GM23338 (cell line): ENCODE measurements at regions not wholly inside any gene's neighbourhood (a gene's known extent, or its start where the extent isn't known, plus 50 kb on each side); places are given as distances from the start of the nearest gene placed in this dataset.

Source experiments
- ATAC-seq: fragments of 200-7000 bp; cut with Tn5 transposase; 3 replicates; pipeline ENCODE4 v1.9.1; 2020
- DNase-seq: peaks from one replicate; pipeline ENCODE4 v3.0.0-alpha.2; 2015; ENCODE audit warnings: low spot score
- H2AFZ ChIP-seq: fragments of 200-600 bp; sonication (generic); 2 replicates; pipeline ENCODE4 v1.8.0; 2016; ENCODE audit warnings: antibody characterized with exemption, mild to moderate bottlenecking, moderate library complexity
- H3F3A ChIP-seq: fragments of 200-600 bp; sonication (generic); replicated peaks from 2 replicates; pipeline ENCODE4 v1.8.0; 2017; ENCODE audit warnings: antibody characterized with exemption, mixed run types, low read depth
- H3K27ac ChIP-seq: fragments of 200-600 bp; sonication (generic); 2 replicates; pipeline ENCODE4 v1.6.1; 2016; ENCODE audit warnings: low read depth
- H3K27me3 ChIP-seq: fragments of 200-600 bp; sonication (generic); 2 replicates; pipeline ENCODE4 v1.8.0; 2016; ENCODE audit warnings: mild to moderate bottlenecking, mixed run types, moderate library complexity; ENCODE audit not compliant: insufficient read depth
- H3K36me3 ChIP-seq: fragments of 200-600 bp; sonication (generic); 2 replicates; pipeline ENCODE4 v1.8.0; 2016; ENCODE audit warnings: mild to moderate bottlenecking; ENCODE audit not compliant: insufficient read depth
- H3K4me1 ChIP-seq: fragments of 200-600 bp; sonication (generic); 2 replicates; pipeline ENCODE4 v1.8.0; 2016; ENCODE audit warnings: mild to moderate bottlenecking, moderate library complexity; ENCODE audit not compliant: insufficient read depth
- H3K4me2 ChIP-seq: fragments of 200-600 bp; sonication (generic); 2 replicates; pipeline ENCODE4 v1.7.1; 2017; ENCODE audit warnings: mixed run types
- H3K4me3 ChIP-seq: fragments of 200-600 bp; sonication (generic); 2 replicates; pipeline ENCODE4 v1.6.1; 2016; ENCODE audit warnings: mixed run types
- H3K79me2 ChIP-seq: fragments of 200-600 bp; sonication (generic); replicated peaks from 2 replicates; pipeline ENCODE4 v1.8.0; 2017; ENCODE audit warnings: mild to moderate bottlenecking; ENCODE audit not compliant: insufficient read depth
- H3K9me2 ChIP-seq: fragments of 200-600 bp; sonication (generic); 2 replicates; pipeline ENCODE4 v1.8.0; 2017; ENCODE audit not compliant: insufficient read depth
- H4K20me1 ChIP-seq: fragments of 200-600 bp; sonication (generic); replicated peaks from 2 replicates; pipeline ENCODE4 v1.8.0; 2017; ENCODE audit warnings: mild to moderate bottlenecking; ENCODE audit not compliant: insufficient read depth
- H3K27ac Mint-ChIP-seq: 2 replicates; pipeline ENCODE4 v1.8.0; 2020; ENCODE audit warnings: inconsistent platforms, mild to moderate bottlenecking, moderate library complexity, mixed read lengths
- H3K27me3 Mint-ChIP-seq: 3 replicates; pipeline ENCODE4 v1.8.0; 2022; ENCODE audit warnings: low read depth, mild to moderate bottlenecking, moderate library complexity, mixed read lengths, inconsistent platforms; ENCODE audit not compliant: insufficient read depth, poor library complexity
- H3K36me3 Mint-ChIP-seq: 3 replicates; pipeline ENCODE4 v1.8.0; 2021; ENCODE audit warnings: low read depth, mild to moderate bottlenecking, inconsistent platforms, moderate library complexity, mixed read lengths
- H3K4me1 Mint-ChIP-seq: 3 replicates; pipeline ENCODE4 v1.8.0; 2020; ENCODE audit warnings: mild to moderate bottlenecking, inconsistent platforms, mixed read lengths
- H3K4me3 Mint-ChIP-seq: 3 replicates; pipeline ENCODE4 v1.8.0; 2021; ENCODE audit warnings: moderate library complexity, mild to moderate bottlenecking, inconsistent platforms, mixed read lengths
- H3K9me3 Mint-ChIP-seq: 3 replicates; pipeline ENCODE4 v1.8.0; 2020; ENCODE audit warnings: moderate library complexity, mild to moderate bottlenecking, inconsistent platforms, mixed read lengths
- EZH2 ChIP-seq: fragments of 200-600 bp; sonication (generic); IDR thresholded peaks from one replicate; pipeline ENCODE4 v1.8.0; 2017; ENCODE audit warnings: antibody characterized with exemption, mild to moderate bottlenecking, low read depth; ENCODE audit not compliant: unreplicated experiment
- POLR2AphosphoS5 ChIP-seq: IDR thresholded peaks from 2 replicates; pipeline ENCODE4 v1.6.1; 2016; ENCODE audit warnings: antibody characterized with exemption, low read depth
- STAT1 ChIP-seq: IDR thresholded peaks from one replicate; pipeline ENCODE4 v1.6.1; 2016; ENCODE audit warnings: antibody characterized with exemption; ENCODE audit not compliant: unreplicated experiment
- ZNF114 ChIP-seq: fragments of 250-450 bp; sonication (Bioruptor Pico); IDR thresholded peaks from 2 replicates; pipeline ENCODE4 v1.5.0; 2020; ENCODE audit warnings: mild to moderate bottlenecking, moderate library complexity
- TF ChIP-seq, protein P1 (sequence below): IDR thresholded peaks from 2 replicates; pipeline ENCODE4 v1.6.1; 2016; ENCODE audit warnings: antibody characterized with exemption
- TF ChIP-seq, protein P2 (sequence below): IDR thresholded peaks from one replicate; pipeline ENCODE4 v1.6.1; 2018; ENCODE audit warnings: antibody characterized with exemption; ENCODE audit not compliant: unreplicated experiment
- TF ChIP-seq, protein P3 (sequence below): fragments of 250-450 bp; sonication (Bioruptor Pico); IDR thresholded peaks from 2 replicates; pipeline ENCODE4 v1.5.0; 2020; ENCODE audit warnings: mild to moderate bottlenecking, moderate library complexity
- TF ChIP-seq, protein P4 (sequence below), 2 experiments: fragments of 200-600 bp in 1 of 2; sonication (generic) in 1 of 2; conservative IDR thresholded peaks; 2 replicates each; pipeline versions ENCODE4 v1.5.1 to v1.6.1; 2016 to 2017; ENCODE audit warnings: antibody characterized with exemption in 2 of 2, low read depth in 2 of 2, mild to moderate bottlenecking in 2 of 2, moderate library complexity in 1 of 2

DNA sequence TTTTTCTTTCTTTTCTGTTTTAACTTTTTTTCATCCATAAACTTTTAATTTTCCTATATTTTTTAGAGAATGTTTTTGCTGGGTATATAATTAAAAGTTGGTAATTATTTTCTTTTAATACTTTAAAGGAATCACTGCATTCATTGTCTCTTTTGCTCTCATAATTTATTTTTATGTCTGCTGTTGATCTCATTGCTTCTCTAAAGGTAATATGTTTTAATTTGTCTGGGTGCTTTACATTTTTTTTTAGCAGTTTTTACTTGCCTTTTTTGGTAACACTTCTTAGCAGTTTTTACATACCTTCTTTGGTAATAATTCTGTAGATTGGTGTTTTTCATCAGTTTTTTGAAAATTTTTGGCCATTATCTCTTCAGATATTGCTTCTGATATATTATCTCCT lies 89.4 kb upstream of the BMAL1 start (continued):
- TF ChIP-seq, protein P1, sequence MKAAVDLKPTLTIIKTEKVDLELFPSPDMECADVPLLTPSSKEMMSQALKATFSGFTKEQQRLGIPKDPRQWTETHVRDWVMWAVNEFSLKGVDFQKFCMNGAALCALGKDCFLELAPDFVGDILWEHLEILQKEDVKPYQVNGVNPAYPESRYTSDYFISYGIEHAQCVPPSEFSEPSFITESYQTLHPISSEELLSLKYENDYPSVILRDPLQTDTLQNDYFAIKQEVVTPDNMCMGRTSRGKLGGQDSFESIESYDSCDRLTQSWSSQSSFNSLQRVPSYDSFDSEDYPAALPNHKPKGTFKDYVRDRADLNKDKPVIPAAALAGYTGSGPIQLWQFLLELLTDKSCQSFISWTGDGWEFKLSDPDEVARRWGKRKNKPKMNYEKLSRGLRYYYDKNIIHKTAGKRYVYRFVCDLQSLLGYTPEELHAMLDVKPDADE: no peak
- TF ChIP-seq ZNF114 (no peak), POLR2AphosphoS5 (no peak), STAT1 (no peak)
- TF ChIP-seq, protein P2, sequence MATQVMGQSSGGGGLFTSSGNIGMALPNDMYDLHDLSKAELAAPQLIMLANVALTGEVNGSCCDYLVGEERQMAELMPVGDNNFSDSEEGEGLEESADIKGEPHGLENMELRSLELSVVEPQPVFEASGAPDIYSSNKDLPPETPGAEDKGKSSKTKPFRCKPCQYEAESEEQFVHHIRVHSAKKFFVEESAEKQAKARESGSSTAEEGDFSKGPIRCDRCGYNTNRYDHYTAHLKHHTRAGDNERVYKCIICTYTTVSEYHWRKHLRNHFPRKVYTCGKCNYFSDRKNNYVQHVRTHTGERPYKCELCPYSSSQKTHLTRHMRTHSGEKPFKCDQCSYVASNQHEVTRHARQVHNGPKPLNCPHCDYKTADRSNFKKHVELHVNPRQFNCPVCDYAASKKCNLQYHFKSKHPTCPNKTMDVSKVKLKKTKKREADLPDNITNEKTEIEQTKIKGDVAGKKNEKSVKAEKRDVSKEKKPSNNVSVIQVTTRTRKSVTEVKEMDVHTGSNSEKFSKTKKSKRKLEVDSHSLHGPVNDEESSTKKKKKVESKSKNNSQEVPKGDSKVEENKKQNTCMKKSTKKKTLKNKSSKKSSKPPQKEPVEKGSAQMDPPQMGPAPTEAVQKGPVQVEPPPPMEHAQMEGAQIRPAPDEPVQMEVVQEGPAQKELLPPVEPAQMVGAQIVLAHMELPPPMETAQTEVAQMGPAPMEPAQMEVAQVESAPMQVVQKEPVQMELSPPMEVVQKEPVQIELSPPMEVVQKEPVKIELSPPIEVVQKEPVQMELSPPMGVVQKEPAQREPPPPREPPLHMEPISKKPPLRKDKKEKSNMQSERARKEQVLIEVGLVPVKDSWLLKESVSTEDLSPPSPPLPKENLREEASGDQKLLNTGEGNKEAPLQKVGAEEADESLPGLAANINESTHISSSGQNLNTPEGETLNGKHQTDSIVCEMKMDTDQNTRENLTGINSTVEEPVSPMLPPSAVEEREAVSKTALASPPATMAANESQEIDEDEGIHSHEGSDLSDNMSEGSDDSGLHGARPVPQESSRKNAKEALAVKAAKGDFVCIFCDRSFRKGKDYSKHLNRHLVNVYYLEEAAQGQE: no peak

DNA sequence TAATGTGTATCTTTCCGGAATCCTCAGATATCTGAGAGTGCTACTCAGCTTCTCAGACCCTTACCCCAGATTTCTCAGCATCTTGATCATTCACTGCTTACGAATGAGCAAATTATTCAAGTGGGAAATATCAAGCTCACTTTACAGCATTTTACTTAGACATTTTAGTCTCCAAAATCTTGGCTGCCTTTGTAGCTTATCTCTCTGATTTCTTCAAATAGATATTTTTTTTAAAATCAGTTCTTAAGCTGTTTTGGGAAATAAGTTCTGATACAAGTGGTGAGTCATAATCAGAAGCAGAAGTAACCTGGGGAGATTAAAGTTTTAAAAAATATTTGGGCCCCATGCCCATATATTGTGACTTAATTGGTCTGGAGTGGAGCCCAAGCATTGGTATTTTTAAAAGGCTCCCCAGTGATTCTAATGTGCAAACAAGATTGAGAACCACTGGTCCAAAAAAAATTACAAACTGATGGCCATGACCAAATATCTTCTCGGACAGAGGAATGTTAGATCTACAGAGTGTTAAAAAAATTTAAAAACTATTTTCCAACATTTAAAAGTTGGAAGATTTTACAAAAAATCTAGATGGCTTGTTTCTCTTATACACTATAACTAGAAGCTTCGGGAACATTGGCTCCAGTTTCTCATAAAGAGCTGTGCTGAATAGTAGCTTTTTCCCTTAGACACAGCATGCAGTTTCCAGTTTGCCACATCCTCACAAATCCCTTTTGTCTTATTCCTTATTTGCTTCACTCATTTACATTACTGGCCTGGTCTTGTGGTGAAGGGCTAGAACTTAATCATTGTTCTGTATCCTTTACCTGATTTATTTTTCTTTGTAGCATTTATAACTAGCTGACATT lies 87.8 kb upstream of the BMAL1 start:
- Histone ChIP-seq H3K9me2 (no peaks in the 10 kb centered on the region), H3K36me3 (no peaks in the 10 kb centered on the region), H3K4me2 (no peak overlapping the region), H2AFZ (no peak overlapping the region), H3K79me2 (no peaks in the 10 kb centered on the region), H3K4me1 (no peaks in the 10 kb centered on the region), H4K20me1 (no peaks in the 10 kb centered on the region), H3K4me3 (no peak overlapping the region), H3K27ac (no peak overlapping the region), H3F3A (no peaks in the 10 kb centered on the region), H3K27me3 (no peaks in the 10 kb centered on the region)
- Mint-ChIP-seq H3K27ac (no peak overlapping the region), H3K4me1 (no peaks in the 10 kb centered on the region), H3K36me3 (peaks cover 23% of the 10 kb centered on the region), H3K27me3 (no peaks in the 10 kb centered on the region), H3K4me3 (no peak overlapping the region), H3K9me3 (peaks cover 46% of the 10 kb centered on the region)
- ATAC-seq: no peak
- DNase-seq: no peak
- TF ChIP-seq EZH2 (no peak), POLR2AphosphoS5 (no peak)
- TF ChIP-seq, protein P3, sequence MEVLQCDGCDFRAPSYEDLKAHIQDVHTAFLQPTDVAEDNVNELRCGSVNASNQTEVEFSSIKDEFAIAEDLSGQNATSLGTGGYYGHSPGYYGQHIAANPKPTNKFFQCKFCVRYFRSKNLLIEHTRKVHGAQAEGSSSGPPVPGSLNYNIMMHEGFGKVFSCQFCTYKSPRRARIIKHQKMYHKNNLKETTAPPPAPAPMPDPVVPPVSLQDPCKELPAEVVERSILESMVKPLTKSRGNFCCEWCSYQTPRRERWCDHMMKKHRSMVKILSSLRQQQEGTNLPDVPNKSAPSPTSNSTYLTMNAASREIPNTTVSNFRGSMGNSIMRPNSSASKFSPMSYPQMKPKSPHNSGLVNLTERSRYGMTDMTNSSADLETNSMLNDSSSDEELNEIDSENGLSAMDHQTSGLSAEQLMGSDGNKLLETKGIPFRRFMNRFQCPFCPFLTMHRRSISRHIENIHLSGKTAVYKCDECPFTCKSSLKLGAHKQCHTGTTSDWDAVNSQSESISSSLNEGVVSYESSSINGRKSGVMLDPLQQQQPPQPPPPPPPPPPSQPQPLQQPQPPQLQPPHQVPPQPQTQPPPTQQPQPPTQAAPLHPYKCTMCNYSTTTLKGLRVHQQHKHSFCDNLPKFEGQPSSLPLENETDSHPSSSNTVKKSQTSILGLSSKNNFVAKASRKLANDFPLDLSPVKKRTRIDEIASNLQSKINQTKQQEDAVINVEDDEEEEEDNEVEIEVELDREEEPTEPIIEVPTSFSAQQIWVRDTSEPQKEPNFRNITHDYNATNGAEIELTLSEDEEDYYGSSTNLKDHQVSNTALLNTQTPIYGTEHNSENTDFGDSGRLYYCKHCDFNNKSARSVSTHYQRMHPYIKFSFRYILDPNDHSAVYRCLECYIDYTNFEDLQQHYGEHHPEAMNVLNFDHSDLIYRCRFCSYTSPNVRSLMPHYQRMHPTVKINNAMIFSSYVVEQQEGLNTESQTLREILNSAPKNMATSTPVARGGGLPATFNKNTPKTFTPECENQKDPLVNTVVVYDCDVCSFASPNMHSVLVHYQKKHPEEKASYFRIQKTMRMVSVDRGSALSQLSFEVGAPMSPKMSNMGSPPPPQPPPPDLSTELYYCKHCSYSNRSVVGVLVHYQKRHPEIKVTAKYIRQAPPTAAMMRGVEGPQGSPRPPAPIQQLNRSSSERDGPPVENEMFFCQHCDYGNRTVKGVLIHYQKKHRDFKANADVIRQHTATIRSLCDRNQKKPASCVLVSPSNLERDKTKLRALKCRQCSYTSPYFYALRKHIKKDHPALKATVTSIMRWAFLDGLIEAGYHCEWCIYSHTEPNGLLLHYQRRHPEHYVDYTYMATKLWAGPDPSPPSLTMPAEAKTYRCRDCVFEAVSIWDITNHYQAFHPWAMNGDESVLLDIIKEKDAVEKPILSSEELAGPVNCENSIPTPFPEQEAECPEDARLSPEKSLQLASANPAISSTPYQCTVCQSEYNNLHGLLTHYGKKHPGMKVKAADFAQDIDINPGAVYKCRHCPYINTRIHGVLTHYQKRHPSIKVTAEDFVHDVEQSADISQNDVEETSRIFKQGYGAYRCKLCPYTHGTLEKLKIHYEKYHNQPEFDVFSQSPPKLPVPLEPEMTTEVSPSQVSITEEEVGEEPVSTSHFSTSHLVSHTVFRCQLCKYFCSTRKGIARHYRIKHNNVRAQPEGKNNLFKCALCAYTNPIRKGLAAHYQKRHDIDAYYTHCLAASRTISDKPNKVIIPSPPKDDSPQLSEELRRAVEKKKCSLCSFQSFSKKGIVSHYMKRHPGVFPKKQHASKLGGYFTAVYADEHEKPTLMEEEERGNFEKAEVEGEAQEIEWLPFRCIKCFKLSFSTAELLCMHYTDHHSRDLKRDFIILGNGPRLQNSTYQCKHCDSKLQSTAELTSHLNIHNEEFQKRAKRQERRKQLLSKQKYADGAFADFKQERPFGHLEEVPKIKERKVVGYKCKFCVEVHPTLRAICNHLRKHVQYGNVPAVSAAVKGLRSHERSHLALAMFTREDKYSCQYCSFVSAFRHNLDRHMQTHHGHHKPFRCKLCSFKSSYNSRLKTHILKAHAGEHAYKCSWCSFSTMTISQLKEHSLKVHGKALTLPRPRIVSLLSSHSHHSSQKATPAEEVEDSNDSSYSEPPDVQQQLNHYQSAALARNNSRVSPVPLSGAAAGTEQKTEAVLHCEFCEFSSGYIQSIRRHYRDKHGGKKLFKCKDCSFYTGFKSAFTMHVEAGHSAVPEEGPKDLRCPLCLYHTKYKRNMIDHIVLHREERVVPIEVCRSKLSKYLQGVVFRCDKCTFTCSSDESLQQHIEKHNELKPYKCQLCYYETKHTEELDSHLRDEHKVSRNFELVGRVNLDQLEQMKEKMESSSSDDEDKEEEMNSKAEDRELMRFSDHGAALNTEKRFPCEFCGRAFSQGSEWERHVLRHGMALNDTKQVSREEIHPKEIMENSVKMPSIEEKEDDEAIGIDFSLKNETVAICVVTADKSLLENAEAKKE: no peak
- TF ChIP-seq, protein P4, sequence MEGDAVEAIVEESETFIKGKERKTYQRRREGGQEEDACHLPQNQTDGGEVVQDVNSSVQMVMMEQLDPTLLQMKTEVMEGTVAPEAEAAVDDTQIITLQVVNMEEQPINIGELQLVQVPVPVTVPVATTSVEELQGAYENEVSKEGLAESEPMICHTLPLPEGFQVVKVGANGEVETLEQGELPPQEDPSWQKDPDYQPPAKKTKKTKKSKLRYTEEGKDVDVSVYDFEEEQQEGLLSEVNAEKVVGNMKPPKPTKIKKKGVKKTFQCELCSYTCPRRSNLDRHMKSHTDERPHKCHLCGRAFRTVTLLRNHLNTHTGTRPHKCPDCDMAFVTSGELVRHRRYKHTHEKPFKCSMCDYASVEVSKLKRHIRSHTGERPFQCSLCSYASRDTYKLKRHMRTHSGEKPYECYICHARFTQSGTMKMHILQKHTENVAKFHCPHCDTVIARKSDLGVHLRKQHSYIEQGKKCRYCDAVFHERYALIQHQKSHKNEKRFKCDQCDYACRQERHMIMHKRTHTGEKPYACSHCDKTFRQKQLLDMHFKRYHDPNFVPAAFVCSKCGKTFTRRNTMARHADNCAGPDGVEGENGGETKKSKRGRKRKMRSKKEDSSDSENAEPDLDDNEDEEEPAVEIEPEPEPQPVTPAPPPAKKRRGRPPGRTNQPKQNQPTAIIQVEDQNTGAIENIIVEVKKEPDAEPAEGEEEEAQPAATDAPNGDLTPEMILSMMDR (conservative IDR thresholded peaks at IDR 0.05; ENCODE audit: low read depth in 2 of 2): no peak
